ENCODE measurements at regions not wholly inside any gene's neighbourhood (a gene's known extent, or its start where the extent isn't known, plus 50 kb on each side); places are given as distances from the start of the nearest gene placed in this dataset.

GRCh38 chr9:108050894-108051293, 561.3 kb upstream of the KLF4 start:
- Histone ChIP-seq H3K79me2 (ENCODE audit: control insufficient read depth, insufficient read depth, low read length) (no peaks in the 10 kb centered on the region), H3K27ac (ENCODE audit: low read length in 2 of 2) (no peak overlapping the region), H3K9me3 (ENCODE audit: control extremely low read depth in 1 of 3, control insufficient read depth in 2 of 3, insufficient read depth in 1 of 3, low read length in 2 of 3) (no peaks in the 10 kb centered on the region), H3K4me1 (ENCODE audit: control insufficient read depth in 2 of 2, insufficient read depth in 2 of 2, low read length in 2 of 2) (no peaks in the 10 kb centered on the region), H3K4me3 (ENCODE audit: control extremely low read depth in 1 of 5, extremely low read depth in 1 of 5, insufficient read depth in 1 of 5, low read depth in 2 of 5, low read length in 4 of 5) (no peak overlapping the region), H2AFZ (ENCODE audit: insufficient read depth, low read depth, low read length, poor library complexity, severe bottlenecking) (no peak overlapping the region), H3K4me2 (replicated peaks; ENCODE audit: low read depth, low read length, poor library complexity, severe bottlenecking) (no peak overlapping the region), H3K27me3 (replicated peaks in 1 of 4; ENCODE audit: control extremely low read depth in 1 of 4, control insufficient read depth in 3 of 4, insufficient read depth in 4 of 4, low read length in 3 of 4) (no peaks in the 10 kb centered on the region), H3K9ac (ENCODE audit: low read length) (no peak overlapping the region), H4K20me1 (ENCODE audit: control insufficient read depth, insufficient read depth, low read length, poor library complexity, severe bottlenecking) (no peaks in the 10 kb centered on the region), H3K36me3 (replicated peaks in 1 of 2; ENCODE audit: control extremely low read depth in 1 of 2, control insufficient read depth in 1 of 2, extremely low read depth in 1 of 2, insufficient read depth in 2 of 2, low read length in 1 of 2) (no peaks in the 10 kb centered on the region)
- peaks cover 11% of the 10 kb centered on the region for H3K27me3 Mint-ChIP-seq
- intact Hi-C loops (cut with micrococcal nuclease) = no loop called here
- 100% methylated on average over 3 of the region's 4 CpGs for WGBS (ENCODE audit: insufficient coverage)
- peaks cover 4% of the 10 kb centered on the region for H3K4me1 Mint-ChIP-seq
- TF ChIP-seq CTCF (IDR thresholded peaks at IDR 0.05) = no peak
- no peak for TF ChIP-seq EZH2 (IDR thresholded peaks at IDR 0.05; ENCODE audit: borderline replicate concordance, insufficient read depth, low read depth, low read length, poor library complexity, severe bottlenecking)
- ATAC-seq (ENCODE audit: low read depth) = no peak
- DNase-seq = no peak
- CTCF ChIA-PET = no interaction called here
- H3K9me3 Mint-ChIP-seq (ENCODE audit: insufficient read depth) = no peaks in the 10 kb centered on the region
- no peak overlapping the region for H3K27ac Mint-ChIP-seq
- POLR2A ChIA-PET = no interaction called here
- no peak overlapping the region for H3K4me3 Mint-ChIP-seq

- Histone ChIP-seq H3K27me3 (replicated peaks in 1 of 4; ENCODE audit: control extremely low read depth in 1 of 4, control insufficient read depth in 3 of 4, insufficient read depth in 4 of 4, low read length in 3 of 4) (no peaks in the 10 kb centered on the region), H3K27ac (ENCODE audit: low read length in 2 of 2) (no peak overlapping the region), H3K4me1 (ENCODE audit: control insufficient read depth in 2 of 2, insufficient read depth in 2 of 2, low read length in 2 of 2) (no peaks in the 10 kb centered on the region), H3K9ac (ENCODE audit: low read length) (no peak overlapping the region), H2AFZ (ENCODE audit: insufficient read depth, low read depth, low read length, poor library complexity, severe bottlenecking) (no peak overlapping the region), H3K4me2 (replicated peaks; ENCODE audit: low read depth, low read length, poor library complexity, severe bottlenecking) (no peak overlapping the region), H3K79me2 (ENCODE audit: control insufficient read depth, insufficient read depth, low read length) (no peaks in the 10 kb centered on the region), H3K4me3 (ENCODE audit: control extremely low read depth in 1 of 5, extremely low read depth in 1 of 5, insufficient read depth in 1 of 5, low read depth in 2 of 5, low read length in 4 of 5) (no peak overlapping the region), H3K36me3 (replicated peaks in 1 of 2; ENCODE audit: control extremely low read depth in 1 of 2, control insufficient read depth in 1 of 2, extremely low read depth in 1 of 2, insufficient read depth in 2 of 2, low read length in 1 of 2) (no peaks in the 10 kb centered on the region), H3K9me3 (ENCODE audit: control extremely low read depth in 1 of 3, control insufficient read depth in 2 of 3, insufficient read depth in 1 of 3, low read length in 2 of 3) (no peaks in the 10 kb centered on the region), H4K20me1 (ENCODE audit: control insufficient read depth, insufficient read depth, low read length, poor library complexity, severe bottlenecking) (no peaks in the 10 kb centered on the region)
- H3K4me1 Mint-ChIP-seq = peaks cover 4% of the 10 kb centered on the region
- no peak overlapping the region for H3K4me3 Mint-ChIP-seq
- intact Hi-C loops (cut with micrococcal nuclease) = no loop called here
- ATAC-seq (ENCODE audit: low read depth) (no peak), DNase-seq (no peak)
- ChIA-PET CTCF (no interaction called here), POLR2A (no interaction called here)
- 84% methylated on average over 5 of the region's 6 CpGs for WGBS (ENCODE audit: insufficient coverage)
- TF ChIP-seq CTCF (IDR thresholded peaks at IDR 0.05) (no peak), EZH2 (IDR thresholded peaks at IDR 0.05; ENCODE audit: borderline replicate concordance, insufficient read depth, low read depth, low read length, poor library complexity, severe bottlenecking) (no peak)
- H3K9me3 Mint-ChIP-seq (ENCODE audit: insufficient read depth) = no peaks in the 10 kb centered on the region
- H3K27ac Mint-ChIP-seq = no peak overlapping the region
- H3K27me3 Mint-ChIP-seq = peaks cover 11% of the 10 kb centered on the region
Measured at GRCh38 chr9:108049671-108050494, 560.3 kb upstream of the KLF4 start.

Measured in B cell (primary cell).